Esophagus muscularis mucosa (tissue), 4 donors: ENCODE measurements at regions not wholly inside any gene's neighbourhood (a gene's known extent, or its start where the extent isn't known, plus 50 kb on each side); places are given as distances from the start of the nearest gene placed in this dataset.
"Not testable (repeated sequence)": the region's sequence is repeated elsewhere in the genome, so short reads cannot be mapped to it uniquely, and the experiment has no call there.

Experiments used
- DNase-seq: peaks from one replicate; pipeline ENCODE4 v3.0.0-alpha.2; 2017; ENCODE audit errors: extremely low spot score
- H3K27ac ChIP-seq, 4 donors: fragments of 200-600 bp; sonication (generic); replicated peaks in 1 of 4; 1 replicate in 3 of 4; 2 replicates in 1 of 4; pipeline ENCODE4 v1.5.1; 2016 to 2019; ENCODE audit warnings: mild to moderate bottlenecking in 1 of 4
- H3K27me3 ChIP-seq, 4 donors: fragments of 200-600 bp; sonication (generic); one replicate each; pipeline versions ENCODE4 v1.5.1 to v1.6.0; 2016 to 2019
- H3K36me3 ChIP-seq, 4 donors: fragments of 200-600 bp; sonication (generic); one replicate each; pipeline ENCODE4 v1.5.1; 2016 to 2019
- H3K4me1 ChIP-seq, 4 donors: fragments of 200-600 bp; sonication (generic); one replicate each; pipeline ENCODE4 v1.5.1; 2016 to 2019
- H3K4me3 ChIP-seq, 4 donors: fragments of 200-600 bp; sonication (generic); 1 replicate in 2 of 4; 2 replicates in 2 of 4; pipeline ENCODE4 v1.5.1; 2016 to 2019; ENCODE audit warnings: mild to moderate bottlenecking in 4 of 4, moderate library complexity in 1 of 4
- H3K9me3 ChIP-seq, 4 donors: fragments of 200-600 bp; sonication (generic); 1 replicate in 3 of 4; 2 replicates in 1 of 4; pipeline ENCODE4 v1.5.1; 2016 to 2019
- EP300 ChIP-seq: sonication (generic); formaldehyde crosslinking; IDR thresholded peaks from one replicate; pipeline ENCODE4 v1.6.1; 2017; ENCODE audit warnings: antibody characterized with exemption
- POLR2A ChIP-seq: fragments of 450-650 bp; IDR thresholded peaks from one replicate; pipeline ENCODE4 v1.6.1; 2017; ENCODE audit warnings: antibody characterized with exemption, moderate library complexity, mild to moderate bottlenecking, low read depth
- POLR2AphosphoS5 ChIP-seq, 2 donors: sonication (generic); formaldehyde crosslinking; IDR thresholded peaks; one replicate each; pipeline ENCODE4 v1.6.1; 2017; ENCODE audit warnings: antibody characterized with exemption in 2 of 2
- WGBS: methylation state at CpG from one replicate; pipeline ENCODE4 v1.1.5; 2018; 5-methylcytosine and 5-hydroxymethylcytosine counted together
- intact Hi-C: fragments of 100-400 bp; cut with DNase I; formaldehyde crosslinking; loops from one replicate; pipeline ENCODE4 v1.15.1; 2023
- TF ChIP-seq, protein P1 (sequence below), 3 experiments: fragments of 200-600 bp in 2 of 3; fragments of 450-650 bp in 1 of 3; sonication (generic) in 2 of 3; IDR thresholded peaks; one replicate each; pipeline ENCODE4 v1.5.1; 2017 to 2019; ENCODE audit warnings: antibody characterized with exemption in 3 of 3, mild to moderate bottlenecking in 2 of 3, moderate library complexity in 1 of 3

DNA sequence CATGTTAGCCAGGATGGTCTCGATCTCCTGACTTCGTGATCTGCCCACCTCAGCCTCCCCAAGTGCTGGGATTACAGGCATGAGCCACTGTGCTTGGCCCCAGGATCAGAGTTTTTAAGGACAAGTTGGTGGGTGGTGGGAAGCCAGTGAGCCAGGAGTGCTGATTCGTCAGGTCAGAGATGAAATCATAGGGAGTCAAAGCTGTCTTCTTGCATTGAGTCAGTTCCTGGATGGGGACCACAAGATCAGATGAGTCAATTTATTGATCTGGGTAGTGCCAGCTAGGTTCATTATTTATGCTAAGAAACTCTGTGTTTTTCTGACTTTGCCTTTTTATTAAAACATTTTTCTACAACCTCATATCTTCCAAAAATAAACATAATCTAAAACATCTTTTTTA, 423.8 kb downstream of the ARL4A start:
- Histone ChIP-seq H3K9me3 (no peaks in the 10 kb centered on the region), H3K4me3 (no peak overlapping the region), H3K36me3 (no peaks in the 10 kb centered on the region), H3K27ac (no peak overlapping the region), H3K4me1 (no peaks in the 10 kb centered on the region), H3K27me3 (no peaks in the 10 kb centered on the region)
- TF ChIP-seq POLR2AphosphoS5 (IDR thresholded peaks at IDR 0.05): no peak
- no peak for TF ChIP-seq EP300
- TF ChIP-seq POLR2A: no peak
- TF ChIP-seq, protein P1, sequence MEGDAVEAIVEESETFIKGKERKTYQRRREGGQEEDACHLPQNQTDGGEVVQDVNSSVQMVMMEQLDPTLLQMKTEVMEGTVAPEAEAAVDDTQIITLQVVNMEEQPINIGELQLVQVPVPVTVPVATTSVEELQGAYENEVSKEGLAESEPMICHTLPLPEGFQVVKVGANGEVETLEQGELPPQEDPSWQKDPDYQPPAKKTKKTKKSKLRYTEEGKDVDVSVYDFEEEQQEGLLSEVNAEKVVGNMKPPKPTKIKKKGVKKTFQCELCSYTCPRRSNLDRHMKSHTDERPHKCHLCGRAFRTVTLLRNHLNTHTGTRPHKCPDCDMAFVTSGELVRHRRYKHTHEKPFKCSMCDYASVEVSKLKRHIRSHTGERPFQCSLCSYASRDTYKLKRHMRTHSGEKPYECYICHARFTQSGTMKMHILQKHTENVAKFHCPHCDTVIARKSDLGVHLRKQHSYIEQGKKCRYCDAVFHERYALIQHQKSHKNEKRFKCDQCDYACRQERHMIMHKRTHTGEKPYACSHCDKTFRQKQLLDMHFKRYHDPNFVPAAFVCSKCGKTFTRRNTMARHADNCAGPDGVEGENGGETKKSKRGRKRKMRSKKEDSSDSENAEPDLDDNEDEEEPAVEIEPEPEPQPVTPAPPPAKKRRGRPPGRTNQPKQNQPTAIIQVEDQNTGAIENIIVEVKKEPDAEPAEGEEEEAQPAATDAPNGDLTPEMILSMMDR (IDR thresholded peaks at IDR 0.05): no peak
- intact Hi-C loops: no loop called here
- no peak for DNase-seq
- WGBS: 89% methylated on average over 1 of the region's 3 CpGs

DNA sequence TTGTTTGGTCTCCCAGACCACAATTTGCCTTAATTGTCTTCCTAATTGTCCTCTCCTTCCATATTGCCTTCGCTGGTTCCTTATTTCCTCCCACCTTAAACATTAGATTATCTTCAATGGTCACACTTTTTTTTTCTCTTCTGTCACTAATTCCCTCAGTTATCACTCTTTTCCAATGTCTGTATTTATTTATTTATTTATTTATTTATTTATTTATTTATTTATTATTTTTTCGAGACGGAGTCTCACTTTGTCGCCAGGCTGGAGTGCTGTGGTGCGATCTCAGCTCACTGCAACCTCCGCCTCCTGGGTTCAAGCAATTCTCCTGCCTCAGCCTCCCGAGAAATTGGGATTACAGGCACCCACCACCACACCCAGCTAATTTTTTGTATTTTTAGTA, 426.8 kb downstream of the ARL4A start:
- DNase-seq, H3K36me3 ChIP-seq, H3K4me3 ChIP-seq, H3K4me1 ChIP-seq, H3K9me3 ChIP-seq, H3K27ac ChIP-seq, intact Hi-C loops, H3K27me3 ChIP-seq: not testable (repeated sequence)
- WGBS: 89% methylated on average over 7 of the region's 7 CpGs

DNA sequence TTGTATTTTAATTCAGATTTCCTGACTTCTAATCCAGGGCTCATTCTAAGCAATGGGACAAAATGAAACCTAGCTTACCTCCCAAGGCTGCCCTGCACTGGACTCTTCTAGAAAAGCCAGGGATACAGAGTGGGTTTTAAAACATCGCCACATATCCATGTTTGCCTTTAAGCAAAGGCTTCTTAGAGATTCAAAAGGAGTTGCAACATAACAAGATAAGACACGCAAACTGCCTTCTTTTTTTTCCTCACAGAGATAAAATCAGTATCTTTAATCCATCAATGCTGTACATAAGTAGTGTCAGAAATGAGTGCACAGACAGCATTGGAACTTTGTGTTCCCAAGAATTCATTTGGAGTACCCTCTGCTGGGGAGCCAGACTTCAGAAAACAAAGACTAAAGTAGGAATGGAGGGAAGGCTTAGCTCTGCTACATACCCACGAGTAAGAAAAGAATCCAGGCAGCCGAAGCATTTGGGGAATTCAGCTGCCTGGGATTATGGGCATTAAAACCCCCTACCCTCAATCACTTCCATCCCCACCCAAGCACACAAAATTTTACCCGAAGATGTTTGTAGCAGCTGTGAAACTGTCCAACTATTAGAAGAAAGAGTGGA, 427.8 kb downstream of the ARL4A start:
- Histone ChIP-seq H3K4me3 (no peak overlapping the region), H3K27me3 (no peaks in the 10 kb centered on the region), H3K4me1 (no peaks in the 10 kb centered on the region), H3K36me3 (no peaks in the 10 kb centered on the region), H3K9me3 (no peaks in the 10 kb centered on the region), H3K27ac (no peak overlapping the region)
- no peak for DNase-seq
- TF ChIP-seq, protein P1 (IDR thresholded peaks at IDR 0.05): no peak
- no peak for TF ChIP-seq POLR2A
- TF ChIP-seq POLR2AphosphoS5 (IDR thresholded peaks at IDR 0.05): no peak
- no peak for TF ChIP-seq EP300
- intact Hi-C loops: no loop called here
- WGBS: 73% methylated on average over 5 of the region's 5 CpGs

DNA sequence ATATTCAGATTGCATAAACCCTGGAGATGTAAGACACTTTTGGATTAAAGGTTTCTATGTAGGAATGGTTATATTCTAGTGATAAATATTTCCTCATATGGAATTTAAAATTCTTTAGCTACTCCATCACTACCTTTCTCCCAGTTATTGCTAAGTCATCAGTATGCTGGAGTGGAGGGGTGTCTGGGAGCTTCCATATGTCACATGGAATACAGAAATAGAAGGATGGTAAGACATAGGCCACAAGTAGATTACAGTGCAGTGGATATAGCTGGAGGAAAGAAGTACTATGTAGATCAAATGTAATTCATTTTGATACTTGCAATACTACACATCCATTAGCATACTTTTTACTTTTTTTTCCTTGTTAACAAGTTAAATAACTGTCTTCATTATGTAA, 428.4 kb downstream of the ARL4A start:
- intact Hi-C loops: no loop called here
- TF ChIP-seq POLR2AphosphoS5 (IDR thresholded peaks at IDR 0.05) (no peak), EP300 (no peak), POLR2A (no peak)
- TF ChIP-seq, protein P1 (IDR thresholded peaks at IDR 0.05): no peak
- DNase-seq: no peak

DNA sequence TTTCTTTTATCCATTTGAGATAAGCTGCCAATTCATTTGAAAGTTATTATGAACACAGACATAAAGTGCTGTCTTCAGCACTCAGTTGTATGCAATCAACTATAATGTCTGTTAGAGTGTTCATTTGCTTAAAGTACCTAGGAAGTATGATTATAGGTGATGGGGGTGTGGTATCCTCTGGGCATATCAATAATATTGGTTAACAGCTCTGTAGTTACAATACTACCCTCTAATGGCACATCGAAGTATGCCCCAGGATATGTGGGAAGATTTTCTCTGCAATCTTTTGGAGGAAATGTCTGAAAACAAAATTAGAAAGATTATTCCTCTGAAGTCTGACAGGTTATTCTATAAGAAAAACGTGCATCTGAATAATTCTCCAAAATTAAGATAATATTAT, 429.7 kb downstream of the ARL4A start:
- H3K27me3 ChIP-seq: no peaks in the 10 kb centered on the region
- H3K27ac ChIP-seq: no peak overlapping the region
- H3K9me3 ChIP-seq: no peaks in the 10 kb centered on the region
- TF ChIP-seq POLR2AphosphoS5 (IDR thresholded peaks at IDR 0.05) (no peak), POLR2A (no peak), EP300 (no peak)
- TF ChIP-seq, protein P1 (IDR thresholded peaks at IDR 0.05): peak in 1 of 3 experiments; percentile 35
- intact Hi-C loops: no loop called here
- WGBS: 38% methylated on average over 2 of the region's 2 CpGs
- no peaks in the 10 kb centered on the region for H3K36me3 ChIP-seq
- no peak overlapping the region for H3K4me3 ChIP-seq
- DNase-seq: no peak
- no peaks in the 10 kb centered on the region for H3K4me1 ChIP-seq

More for the DNA sequence above, 428.4 kb downstream of the ARL4A start:
- H3K27me3 ChIP-seq: no peaks in the 10 kb centered on the region
- no peak overlapping the region for H3K4me3 ChIP-seq
- no peaks in the 10 kb centered on the region for H3K9me3 ChIP-seq
- H3K36me3 ChIP-seq: no peaks in the 10 kb centered on the region
- H3K4me1 ChIP-seq: no peaks in the 10 kb centered on the region
- no peak overlapping the region for H3K27ac ChIP-seq
